Endothelial cell of umbilical vein (primary cell): ENCODE measurements at regions not wholly inside any gene's neighbourhood (a gene's known extent, or its start where the extent isn't known, plus 50 kb on each side); places are given as distances from the start of the nearest gene placed in this dataset.
"Not testable (repeated sequence)": the region's sequence is repeated elsewhere in the genome, so short reads cannot be mapped to it uniquely, and the experiment has no call there.

Experiments used
- BruUV-seq: library from RNA; stranded (reverse); fragments of 400-500 nt; replicated peaks from 2 replicates; lab custom pipeline; 2021; lab: Mats Ljungman, UMichigan
- CTCF ChIA-PET: fragments of 300-600, 350-600 bp; sonication (Branson Sonifier 250); formaldehyde crosslinking; loops from one replicate; lab custom pipeline; 2021; ENCODE audit warnings: antibody characterized with exemption, inconsistent platforms; lab: Charles Lee
- POLR2A ChIA-PET: fragments of 300-600, 350-600 bp; sonication (Branson Sonifier 250); formaldehyde crosslinking; loops from one replicate; lab custom pipeline; 2021; ENCODE audit warnings: antibody characterized with exemption, inconsistent platforms; lab: Charles Lee
- DNase-seq: peaks from one replicate; pipeline ENCODE4 v3.0.0-alpha.2; 2011; ENCODE audit warnings: low read depth, low spot score
- FAIRE-seq: peaks from 2 replicates; lab custom pipeline; 2011; peaks lifted over from hg19 to GRCh38; lab: Jason Lieb, UNC
- H2AFZ ChIP-seq: 2 replicates; pipeline ENCODE4 v1.6.0; 2012; ENCODE audit warnings: low read depth, low read length, control low read depth, inconsistent platforms
- H3K27ac ChIP-seq: 2 replicates; pipeline ENCODE4 v1.5.1; 2011; ENCODE audit warnings: low read depth, mild to moderate bottlenecking, control low read depth, low read length, moderate library complexity; ENCODE audit not compliant: insufficient read depth
- H3K27me3 ChIP-seq, 2 experiments: 2 replicates each; pipeline versions ENCODE4 v1.6.0 to v1.6.1; 2011; ENCODE audit warnings: low read length in 2 of 2, mixed read lengths in 1 of 2; ENCODE audit not compliant: control insufficient read depth in 2 of 2, insufficient read depth in 2 of 2
- H3K36me3 ChIP-seq, 2 experiments: 2 replicates in 1 of 2; 3 replicates in 1 of 2; pipeline ENCODE4 v1.5.1; 2011; ENCODE audit warnings: low read length in 2 of 2, mild to moderate bottlenecking in 1 of 2, moderate library complexity in 1 of 2; ENCODE audit not compliant: control insufficient read depth in 2 of 2, insufficient read depth in 2 of 2; ENCODE audit errors: extremely low read depth in 1 of 2
- H3K4me1 ChIP-seq: 3 replicates; pipeline ENCODE4 v1.5.1; 2011; ENCODE audit warnings: mild to moderate bottlenecking, low read length; ENCODE audit not compliant: control insufficient read depth, insufficient read depth; ENCODE audit errors: extremely low read depth
- H3K4me2 ChIP-seq: 2 replicates; pipeline ENCODE4 v1.6.1; 2011; ENCODE audit warnings: low read length, control low read depth, mixed read lengths; ENCODE audit not compliant: insufficient read depth
- H3K4me3 ChIP-seq, 3 experiments: fragments of 200-600 bp in 1 of 3; sonication (generic), shearing (Covaris generic) in 1 of 3; replicated peaks in 1 of 3; 2 replicates each; pipeline ENCODE4 v1.5.1; 2011 to 2016; ENCODE audit warnings: control low read depth in 3 of 3, low read length in 3 of 3, mild to moderate bottlenecking in 2 of 3, inconsistent platforms in 1 of 3, low read depth in 1 of 3, moderate library complexity in 1 of 3; ENCODE audit not compliant: insufficient read depth in 1 of 3
- H3K79me2 ChIP-seq: 2 replicates; pipeline ENCODE4 v1.6.0; 2012; ENCODE audit warnings: low read length, inconsistent platforms; ENCODE audit not compliant: control insufficient read depth, insufficient read depth
- H3K9ac ChIP-seq: replicated peaks from 2 replicates; pipeline ENCODE3; 2011; ENCODE audit warnings: low read length, control low read depth; ENCODE audit not compliant: insufficient read depth; ENCODE audit errors: extremely low read depth
- H3K9me1 ChIP-seq: replicated peaks from 3 replicates; pipeline ENCODE4 v1.6.0; 2011; ENCODE audit warnings: mild to moderate bottlenecking, low read length; ENCODE audit not compliant: control insufficient read depth, insufficient read depth; ENCODE audit errors: extremely low read depth
- H3K9me3 ChIP-seq: replicated peaks from 2 replicates; pipeline ENCODE4 v1.5.1; 2012; ENCODE audit warnings: low read length, inconsistent platforms; ENCODE audit not compliant: control insufficient read depth, insufficient read depth
- H4K20me1 ChIP-seq: replicated peaks from 2 replicates; pipeline ENCODE3; 2011; ENCODE audit warnings: mild to moderate bottlenecking, low read length; ENCODE audit not compliant: control insufficient read depth, insufficient read depth; ENCODE audit errors: extremely low read depth
- CTCF ChIP-seq, 2 donors: IDR thresholded peaks; 1 replicate in 1 of 2; 2 replicates in 1 of 2; pipeline ENCODE4 v1.5.1; 2011; ENCODE audit warnings: low read length in 2 of 2, mild to moderate bottlenecking in 2 of 2, moderate library complexity in 2 of 2, control low read depth in 1 of 2, inconsistent platforms in 1 of 2, low read depth in 1 of 2; ENCODE audit not compliant: insufficient read depth in 1 of 2; ENCODE audit errors: extremely low read depth in 1 of 2
- EZH2 ChIP-seq: IDR thresholded peaks from 2 replicates; pipeline ENCODE4 v1.6.1; 2012; ENCODE audit warnings: borderline replicate concordance, low read depth, mild to moderate bottlenecking, moderate library complexity, low read length, inconsistent platforms; ENCODE audit not compliant: severe bottlenecking
- FOS ChIP-seq: IDR thresholded peaks from 2 replicates; pipeline ENCODE4 v1.6.1; 2011; ENCODE audit warnings: mild to moderate bottlenecking, low read length, moderate library complexity, borderline replicate concordance; ENCODE audit not compliant: insufficient read depth
- GATA2 ChIP-seq: IDR thresholded peaks from 2 replicates; pipeline ENCODE4 v1.7.0; 2011; ENCODE audit warnings: low read depth, mild to moderate bottlenecking, moderate library complexity, mixed read lengths, low read length; ENCODE audit not compliant: insufficient read length, insufficient read depth
- JUN ChIP-seq: IDR thresholded peaks from 2 replicates; pipeline ENCODE4 v1.6.1; 2011; ENCODE audit warnings: borderline replicate concordance, low read depth; ENCODE audit not compliant: insufficient read length, insufficient read depth
- MYC ChIP-seq: IDR thresholded peaks from one replicate; pipeline ENCODE4 v1.6.1; 2011; ENCODE audit warnings: mild to moderate bottlenecking, low read depth, low read length
- POLR2A ChIP-seq: IDR thresholded peaks from 2 replicates; pipeline ENCODE4 v1.6.1; 2012; ENCODE audit warnings: low read depth, mild to moderate bottlenecking, control low read depth, low read length
- POLR2AphosphoS5 ChIP-seq: IDR thresholded peaks from 2 replicates; pipeline ENCODE4 v1.6.1; 2012; ENCODE audit warnings: low read depth, mild to moderate bottlenecking, control low read depth, low read length, moderate library complexity; ENCODE audit not compliant: insufficient read depth
- dilution Hi-C: fragments of 300-500 bp; cut with MboI; formaldehyde crosslinking; loops from one replicate; pipeline ENCODE4 v1.15.0; 2019; ENCODE audit warnings: low sequenced_read_pairs; ENCODE audit not compliant: extremely low pct_ligation_motif_present
- intact Hi-C: fragments of 100-400 bp; cut with micrococcal nuclease; formaldehyde crosslinking; loops from one replicate; pipeline ENCODE4 v1.10.0; 2022
- TF ChIP-seq, protein P1 (sequence below): IDR thresholded peaks from 2 replicates; pipeline ENCODE4 v1.6.1; 2011; ENCODE audit not compliant: insufficient read depth, insufficient read length

DNA sequence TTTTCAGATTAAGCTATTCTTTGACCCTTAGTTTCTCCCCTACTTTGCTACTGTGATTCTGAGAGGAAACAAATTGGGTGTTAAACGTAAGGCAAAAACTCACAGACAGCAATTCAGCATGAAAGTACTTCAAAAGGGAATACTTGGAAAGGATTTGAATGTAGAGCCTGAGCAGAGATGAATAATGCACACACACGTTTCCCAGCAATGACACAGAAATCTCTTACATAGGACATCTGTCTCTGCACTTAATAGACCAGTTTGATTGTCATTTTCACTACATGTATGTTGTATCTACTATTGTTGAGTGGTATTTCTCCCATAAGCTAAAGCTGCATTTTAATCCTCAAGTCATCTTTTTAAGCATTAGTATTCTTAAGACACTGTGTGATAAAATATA is 166.1 kb upstream of the TEX13C start:
- no peak for FAIRE-seq
- H3K4me3 ChIP-seq: no peak overlapping the region
- BruUV-seq: no TSS peak
- H3K36me3 ChIP-seq: no peaks in the 10 kb centered on the region
- TF ChIP-seq CTCF (IDR thresholded peaks at IDR 0.05; ENCODE audit: extremely low read depth in 1 of 2, insufficient read depth in 1 of 2, low read depth in 1 of 2, low read length in 2 of 2) (no peak), MYC (no peak), POLR2AphosphoS5 (no peak), JUN (no peak), EZH2 (no peak), GATA2 (no peak), POLR2A (no peak), FOS (no peak)
- TF ChIP-seq, protein P1, sequence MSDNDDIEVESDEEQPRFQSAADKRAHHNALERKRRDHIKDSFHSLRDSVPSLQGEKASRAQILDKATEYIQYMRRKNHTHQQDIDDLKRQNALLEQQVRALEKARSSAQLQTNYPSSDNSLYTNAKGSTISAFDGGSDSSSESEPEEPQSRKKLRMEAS: no peak
- H3K27me3 ChIP-seq: no peaks in the 10 kb centered on the region
- H4K20me1 ChIP-seq: no peaks in the 10 kb centered on the region
- intact Hi-C loops (no loop called here), dilution Hi-C loops (no loop called here)
- POLR2A ChIA-PET: no interaction called here
- no peaks in the 10 kb centered on the region for H3K9me3 ChIP-seq
- CTCF ChIA-PET: no interaction called here
- no peaks in the 10 kb centered on the region for H3K9me1 ChIP-seq
- no peak for DNase-seq
- no peak overlapping the region for H2AFZ ChIP-seq
- H3K79me2 ChIP-seq: no peaks in the 10 kb centered on the region
- no peak overlapping the region for H3K4me2 ChIP-seq
- H3K9ac ChIP-seq: no peak overlapping the region
- no peaks in the 10 kb centered on the region for H3K4me1 ChIP-seq
- H3K27ac ChIP-seq: no peak overlapping the region

DNA sequence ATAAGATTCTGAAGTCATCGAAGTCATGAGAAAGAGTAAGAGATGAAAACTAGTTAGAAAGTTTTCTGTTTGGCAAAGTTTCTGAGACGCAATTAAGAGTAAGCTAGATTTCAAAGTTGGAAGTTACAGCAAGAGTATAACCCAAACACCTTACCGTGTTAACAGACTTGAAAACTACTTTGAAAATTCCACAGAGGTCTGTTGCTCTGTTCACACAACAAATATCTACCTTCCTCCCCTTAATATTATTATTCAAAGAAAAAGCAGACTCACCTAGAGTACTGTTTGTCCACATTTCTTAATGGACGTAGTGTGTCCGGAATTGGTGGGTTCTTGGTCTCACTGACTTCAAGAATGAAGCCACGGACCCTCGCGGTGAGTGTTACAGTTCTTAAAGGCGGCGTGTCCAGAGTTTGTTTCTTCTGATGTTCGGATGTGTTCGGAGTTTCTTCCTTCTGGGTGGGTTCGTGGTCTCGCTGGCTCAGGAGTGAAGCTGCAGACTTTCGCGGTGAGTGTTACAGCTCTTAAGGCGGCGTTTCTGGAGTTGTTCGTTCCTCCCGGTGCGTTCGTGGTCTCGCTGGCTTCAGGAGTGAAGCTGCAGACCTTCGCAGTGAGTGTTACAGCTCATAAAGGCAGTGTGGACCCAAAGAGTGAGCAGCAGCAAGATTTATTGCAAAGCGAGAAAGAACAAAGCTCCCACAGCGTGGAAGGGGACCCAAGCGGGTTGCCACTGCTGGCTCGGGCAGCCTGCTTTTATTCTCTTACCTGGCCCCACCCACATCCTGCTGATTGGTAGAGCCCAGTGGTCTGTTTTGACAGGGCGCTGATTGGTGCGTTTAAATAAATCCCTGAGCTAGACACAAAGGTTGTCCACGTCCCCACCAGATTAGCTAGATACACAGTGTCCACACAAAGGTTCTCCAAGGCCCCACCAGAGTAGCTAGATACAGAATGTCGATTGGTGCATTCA is 165.1 kb upstream of the TEX13C start:
- H3K4me2 ChIP-seq, FAIRE-seq, intact Hi-C loops, H4K20me1 ChIP-seq, POLR2A ChIA-PET, H3K36me3 ChIP-seq, H3K27me3 ChIP-seq, H2AFZ ChIP-seq, H3K4me3 ChIP-seq, H3K9me3 ChIP-seq, BruUV-seq, DNase-seq, H3K9ac ChIP-seq, H3K4me1 ChIP-seq, CTCF ChIA-PET, H3K9me1 ChIP-seq, H3K79me2 ChIP-seq, dilution Hi-C loops, H3K27ac ChIP-seq: not testable (repeated sequence)
